NCI-H1417 treated with DMSO at 0.1 percent for 48 hours (cell line): ENCODE measurements at regions not wholly inside any gene's neighbourhood (a gene's known extent, or its start where the extent isn't known, plus 50 kb on each side); places are given as distances from the start of the nearest gene placed in this dataset.

Source experiments
- DNase-seq: peaks from one replicate; lab custom pipeline; 2025; lab: John Stamatoyannopoulos, UW

DNA sequence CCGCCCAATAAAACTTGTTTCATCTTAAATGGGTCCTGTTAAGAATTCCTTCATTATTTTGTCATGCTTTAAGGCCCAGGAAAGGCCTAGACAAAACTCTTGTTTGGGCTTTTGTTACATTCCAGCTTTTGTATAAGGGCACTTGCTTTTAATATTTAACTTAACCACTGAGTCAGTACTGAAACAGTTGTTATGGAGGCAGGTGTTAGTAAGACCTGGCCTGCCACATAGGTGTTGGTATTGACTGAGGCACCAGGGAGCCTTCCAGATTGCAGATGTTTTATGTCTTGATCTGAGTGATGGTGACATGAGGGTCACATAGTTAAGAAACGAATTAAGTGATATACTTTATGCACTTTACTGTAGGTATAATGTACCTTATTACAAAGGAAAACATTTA is 274.9 kb upstream of the TGFBR2 start:
- DNase-seq: no peak

DNA sequence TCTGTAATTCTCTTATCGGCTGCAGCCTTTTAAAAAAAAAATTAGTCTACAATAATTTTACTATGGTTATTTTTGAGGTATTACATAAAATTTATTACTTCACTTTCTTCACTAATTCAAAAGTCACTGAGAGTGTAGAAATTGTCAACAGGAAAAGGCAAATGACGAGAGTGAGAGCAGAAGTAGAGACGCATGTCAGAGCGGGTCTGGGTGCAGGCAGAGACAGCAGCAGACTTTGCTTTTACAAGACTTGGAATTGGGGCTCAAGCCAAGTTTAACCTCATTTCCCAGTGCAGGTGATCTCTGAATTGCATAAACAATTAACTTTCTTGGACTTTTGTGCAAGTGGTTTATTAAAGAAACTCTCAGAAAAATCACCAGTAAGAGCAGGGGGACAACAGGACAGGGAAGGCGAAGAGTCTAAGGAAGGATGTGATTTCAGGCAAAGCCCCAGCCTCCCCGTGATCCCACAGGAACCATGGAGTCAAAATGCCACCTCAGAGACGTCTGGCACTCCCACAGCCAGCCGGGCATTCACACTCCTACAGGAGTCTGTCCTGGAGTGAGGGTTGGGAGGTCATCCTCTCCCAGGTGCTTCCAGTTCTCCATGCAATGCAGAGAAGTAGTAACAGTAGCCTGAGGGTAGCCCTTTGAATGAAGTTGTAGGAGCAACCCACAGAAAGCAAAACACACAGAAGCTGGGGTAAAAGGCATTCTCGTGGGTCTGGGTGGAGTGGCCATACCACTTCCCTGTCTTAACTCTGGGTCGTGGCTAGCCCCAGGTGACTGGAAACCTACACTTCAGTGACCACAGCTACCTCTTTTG is 274.0 kb upstream of the TGFBR2 start:
- no peak for DNase-seq

GRCh38 chr3:30333143-30333542 is 273.3 kb upstream of the TGFBR2 start:
- no peak for DNase-seq

DNA sequence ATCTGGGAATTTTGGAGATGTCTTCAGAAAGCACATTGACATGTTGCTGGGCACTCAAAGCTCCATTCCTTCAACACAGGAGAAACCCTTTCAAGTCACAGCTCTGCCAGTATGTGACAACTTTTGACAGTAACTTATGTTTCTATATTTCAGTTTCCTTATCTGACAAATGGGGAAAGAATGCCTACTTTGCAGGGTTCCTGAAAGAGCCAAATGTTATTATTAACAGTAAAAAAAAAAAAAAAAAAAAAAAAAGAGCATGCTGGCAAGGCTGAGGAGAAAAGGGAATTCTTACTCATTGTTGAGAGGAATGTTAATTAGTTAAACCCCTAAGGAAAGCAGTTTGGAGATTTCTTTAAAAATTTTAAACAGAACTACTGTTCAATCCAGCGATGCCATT is 272.5 kb upstream of the TGFBR2 start:
- no peak for DNase-seq

- no peak for DNase-seq
Measured at GRCh38 chr3:30340500-30340899, 265.9 kb upstream of the TGFBR2 start.

- DNase-seq: no peak
Measured at GRCh38 chr3:30341079-30341478, 265.3 kb upstream of the TGFBR2 start.

DNA sequence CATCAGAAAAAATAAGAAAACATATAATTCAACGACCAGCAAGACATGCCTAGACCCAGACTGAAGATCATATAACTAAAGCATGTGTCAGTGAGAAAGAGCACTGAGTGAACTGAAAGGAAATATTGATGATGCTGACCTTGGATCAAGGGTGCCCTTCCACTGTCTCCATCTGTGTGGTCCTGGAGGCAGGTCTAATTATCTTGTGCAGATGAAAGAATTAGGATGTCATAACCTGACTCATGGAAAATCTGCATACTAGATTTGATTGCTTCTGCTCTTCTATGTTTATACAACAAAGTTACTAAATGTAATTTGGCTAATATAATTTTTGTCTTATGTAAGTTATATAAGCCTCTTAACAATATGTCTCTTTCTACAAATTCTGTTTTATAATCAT is 264.6 kb upstream of the TGFBR2 start:
- DNase-seq: no peak

- no peak for DNase-seq
Measured at GRCh38 chr3:30342318-30343060, 263.9 kb upstream of the TGFBR2 start.

DNA sequence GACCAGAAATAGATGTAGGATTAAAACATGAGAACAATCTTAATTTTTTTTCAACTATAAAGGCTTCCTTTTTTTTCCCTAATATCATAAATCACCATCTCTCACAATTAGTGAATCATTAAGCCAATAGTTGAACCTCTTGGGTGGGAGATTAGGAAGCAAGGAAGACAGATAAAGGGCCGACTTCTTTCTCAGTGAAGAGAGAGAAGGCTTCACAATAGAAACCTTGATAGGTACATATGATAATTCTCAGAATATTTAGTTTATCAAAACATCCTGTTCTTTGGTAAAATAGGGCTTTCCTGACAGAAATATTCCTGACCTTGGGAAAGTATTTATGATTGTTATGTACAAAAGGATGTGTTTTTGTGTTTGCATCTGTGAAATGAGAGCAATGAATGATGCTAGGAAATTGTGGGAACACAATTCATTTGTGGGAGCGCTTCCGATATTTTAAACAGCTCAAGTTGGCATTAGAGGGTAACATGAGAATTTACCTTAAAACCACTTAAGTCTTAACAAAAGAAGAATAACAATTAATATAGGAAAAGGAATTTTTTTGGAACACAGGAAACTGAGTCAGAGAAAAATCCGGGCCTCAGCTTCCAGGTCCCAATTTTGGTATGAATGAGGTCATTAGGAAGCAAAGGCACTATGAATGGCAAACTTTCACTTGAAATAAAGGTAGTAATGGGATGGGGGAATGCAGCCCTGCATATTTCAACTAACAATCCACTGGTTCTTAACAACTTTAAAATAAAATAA is 263.2 kb upstream of the TGFBR2 start:
- DNase-seq: no peak

GRCh38 chr3:30343861-30344260 is 262.5 kb upstream of the TGFBR2 start:
- no peak for DNase-seq

GRCh38 chr3:30344288-30344687 is 262.1 kb upstream of the TGFBR2 start:
- no peak for DNase-seq

GRCh38 chr3:30346933-30347320 is 259.5 kb upstream of the TGFBR2 start:
- no peak for DNase-seq

GRCh38 chr3:30347679-30348216 is 258.7 kb upstream of the TGFBR2 start:
- no peak for DNase-seq

DNA sequence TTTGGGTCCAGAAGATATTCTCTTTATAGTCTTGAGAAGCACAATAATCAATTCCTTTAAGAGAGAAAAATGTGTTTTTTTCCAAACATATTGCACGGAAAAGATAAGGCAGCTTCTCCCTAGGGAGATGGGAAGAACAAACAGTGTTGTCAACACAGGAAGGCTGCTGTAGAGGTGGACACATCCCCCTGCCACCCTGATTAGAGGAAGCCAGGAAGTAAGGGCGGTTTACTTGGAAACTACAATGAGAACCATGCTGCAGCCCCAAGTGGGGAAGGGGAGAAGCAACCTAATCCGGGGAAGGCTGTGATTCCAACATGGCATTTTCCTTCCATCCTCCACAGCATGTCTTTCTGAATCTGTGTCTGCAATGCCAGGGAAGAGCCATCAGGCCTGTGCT is 256.9 kb upstream of the TGFBR2 start:
- DNase-seq: no peak

GRCh38 chr3:30350011-30350410 is 256.4 kb upstream of the TGFBR2 start:
- DNase-seq: no peak

- DNase-seq: no peak
Measured at GRCh38 chr3:30350901-30351300, 255.5 kb upstream of the TGFBR2 start.

DNA sequence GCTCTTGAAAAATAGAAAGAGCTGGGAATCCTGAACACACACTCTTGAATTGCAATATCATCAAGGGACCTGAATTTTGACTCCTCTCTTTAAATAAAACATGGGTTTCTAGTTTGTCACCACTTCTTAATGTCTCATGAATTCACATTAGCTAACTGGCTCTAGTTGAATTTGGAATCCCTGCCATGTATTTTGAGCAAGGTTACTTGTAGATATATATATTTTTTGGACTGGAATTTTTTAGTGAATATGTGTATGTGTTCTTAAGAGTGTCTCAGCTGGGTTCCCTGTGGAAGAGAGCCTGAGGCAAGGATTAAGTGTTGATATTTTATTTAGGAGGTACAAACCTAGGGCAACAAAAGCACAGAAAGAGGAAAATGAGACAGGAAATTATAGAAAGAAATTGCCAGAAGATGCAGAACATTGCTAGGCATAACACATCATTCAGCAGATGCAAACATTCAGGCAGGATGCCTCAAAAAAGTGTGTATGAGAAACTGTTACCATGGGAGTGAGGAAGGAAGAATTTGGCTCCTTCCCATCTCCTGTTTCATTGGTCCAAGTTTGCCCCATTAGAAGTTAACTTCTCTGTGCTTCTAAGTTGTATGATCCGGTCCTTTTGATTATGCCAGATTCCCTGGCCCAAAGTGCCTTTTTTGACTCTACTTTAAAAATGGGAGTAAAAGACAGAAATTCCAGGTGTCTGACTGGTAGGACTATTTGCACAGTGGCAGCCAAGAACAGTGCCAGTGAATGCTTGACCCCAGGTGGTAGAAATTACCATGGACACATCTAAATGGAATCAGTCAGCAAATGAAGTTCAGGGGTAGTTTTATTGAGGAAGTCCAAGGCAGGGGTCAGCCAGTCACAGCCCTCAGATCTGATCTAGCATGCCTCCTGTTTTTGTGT is 253.7 kb upstream of the TGFBR2 start:
- DNase-seq: no peak

DNA sequence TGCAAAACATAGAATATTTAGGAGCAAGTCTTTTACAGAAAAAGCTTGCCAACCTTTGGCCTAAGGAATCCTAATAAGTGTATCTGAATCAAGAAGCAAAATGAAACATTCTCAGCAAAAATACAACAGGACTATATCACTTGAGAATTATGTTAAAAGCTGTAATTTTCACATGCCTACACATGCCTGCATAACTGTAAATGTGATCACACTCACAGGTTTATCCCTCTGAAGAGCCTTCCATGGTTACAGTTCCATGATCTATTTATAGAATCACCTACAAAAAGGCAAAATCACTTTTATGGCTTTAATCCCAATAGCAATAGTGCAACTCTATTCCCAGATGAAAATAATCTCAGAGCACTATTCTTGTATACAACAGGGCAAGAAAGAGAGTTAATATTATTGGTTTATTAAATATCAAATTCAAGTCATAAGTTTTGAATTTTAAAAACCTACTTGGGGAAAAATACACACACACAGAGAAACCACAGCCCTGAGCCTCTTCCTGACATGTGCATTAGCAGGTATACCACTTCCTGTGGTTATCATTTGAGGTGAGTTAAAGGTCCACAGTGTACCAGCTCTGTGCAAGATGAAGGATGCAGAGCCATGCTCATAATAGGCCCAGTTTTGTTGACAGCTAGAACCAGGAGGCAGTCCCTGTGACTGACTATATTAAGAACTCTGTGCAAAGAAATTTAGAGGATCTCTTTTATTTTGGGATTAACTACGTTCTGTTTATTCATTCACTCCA is 252.5 kb upstream of the TGFBR2 start:
- DNase-seq: no peak

GRCh38 chr3:30354513-30354912 is 251.9 kb upstream of the TGFBR2 start:
- no peak for DNase-seq

- no peak for DNase-seq
Measured at GRCh38 chr3:30354972-30355371, 251.4 kb upstream of the TGFBR2 start.

DNA sequence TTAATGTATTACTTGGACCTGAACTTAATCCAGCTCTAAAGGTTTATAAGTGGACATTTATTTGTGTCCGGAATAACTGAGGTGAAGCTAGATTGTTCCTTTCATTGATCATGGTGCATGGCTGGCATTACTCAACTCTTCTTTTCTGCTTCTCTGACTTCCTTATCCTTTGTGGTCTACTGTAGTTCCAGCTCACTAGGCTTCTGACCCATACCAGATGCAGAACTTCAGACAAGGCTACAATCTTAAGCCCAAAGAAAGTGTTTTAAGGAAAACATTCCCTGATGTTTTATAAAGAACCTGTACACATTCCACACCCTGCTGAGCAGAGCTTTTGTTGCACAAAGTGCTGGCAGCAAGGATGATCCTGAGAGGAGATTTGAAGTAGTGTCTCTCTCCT is 250.8 kb upstream of the TGFBR2 start:
- no peak for DNase-seq
